ENCODE measurements at regions not wholly inside any gene's neighbourhood (a gene's known extent, or its start where the extent isn't known, plus 50 kb on each side); places are given as distances from the start of the nearest gene placed in this dataset.

DNA sequence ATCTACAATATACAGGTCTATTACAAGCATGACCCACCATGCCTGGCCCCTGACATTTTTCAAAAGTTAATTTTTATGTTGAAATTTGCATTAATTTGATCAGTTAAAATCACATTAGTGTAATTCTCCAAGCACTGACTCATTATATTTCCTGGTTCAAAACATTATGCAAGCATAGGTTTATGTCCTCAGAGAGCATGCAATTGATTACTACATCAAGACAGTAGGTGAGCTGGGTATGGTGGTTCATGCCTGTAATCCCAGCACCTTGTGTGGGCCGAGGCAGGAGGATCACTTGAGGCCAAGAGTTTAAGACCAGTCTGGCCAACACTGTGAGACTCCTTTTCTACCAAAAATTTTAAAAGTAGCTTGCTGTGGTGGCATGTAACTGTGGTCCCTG is 248.8 kb upstream of the KLHL1 start:
- TF ChIP-seq, protein P1, sequence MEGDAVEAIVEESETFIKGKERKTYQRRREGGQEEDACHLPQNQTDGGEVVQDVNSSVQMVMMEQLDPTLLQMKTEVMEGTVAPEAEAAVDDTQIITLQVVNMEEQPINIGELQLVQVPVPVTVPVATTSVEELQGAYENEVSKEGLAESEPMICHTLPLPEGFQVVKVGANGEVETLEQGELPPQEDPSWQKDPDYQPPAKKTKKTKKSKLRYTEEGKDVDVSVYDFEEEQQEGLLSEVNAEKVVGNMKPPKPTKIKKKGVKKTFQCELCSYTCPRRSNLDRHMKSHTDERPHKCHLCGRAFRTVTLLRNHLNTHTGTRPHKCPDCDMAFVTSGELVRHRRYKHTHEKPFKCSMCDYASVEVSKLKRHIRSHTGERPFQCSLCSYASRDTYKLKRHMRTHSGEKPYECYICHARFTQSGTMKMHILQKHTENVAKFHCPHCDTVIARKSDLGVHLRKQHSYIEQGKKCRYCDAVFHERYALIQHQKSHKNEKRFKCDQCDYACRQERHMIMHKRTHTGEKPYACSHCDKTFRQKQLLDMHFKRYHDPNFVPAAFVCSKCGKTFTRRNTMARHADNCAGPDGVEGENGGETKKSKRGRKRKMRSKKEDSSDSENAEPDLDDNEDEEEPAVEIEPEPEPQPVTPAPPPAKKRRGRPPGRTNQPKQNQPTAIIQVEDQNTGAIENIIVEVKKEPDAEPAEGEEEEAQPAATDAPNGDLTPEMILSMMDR (IDR thresholded peaks at IDR 0.05; ENCODE audit: extremely low read depth in 1 of 2, insufficient read depth in 1 of 2, low read depth in 1 of 2, low read length in 2 of 2): no peak
- TF ChIP-seq POLR2A (IDR thresholded peaks at IDR 0.05; ENCODE audit: low read depth, low read length) (no peak), FOS (IDR thresholded peaks at IDR 0.05; ENCODE audit: borderline replicate concordance, insufficient read depth, low read length) (no peak), POLR2AphosphoS5 (IDR thresholded peaks at IDR 0.05; ENCODE audit: insufficient read depth, low read depth, low read length) (no peak), MYC (IDR thresholded peaks at IDR 0.05; ENCODE audit: low read depth, low read length) (no peak), EZH2 (IDR thresholded peaks at IDR 0.05; ENCODE audit: borderline replicate concordance, low read depth, low read length, severe bottlenecking) (no peak)
- TF ChIP-seq, protein P2, sequence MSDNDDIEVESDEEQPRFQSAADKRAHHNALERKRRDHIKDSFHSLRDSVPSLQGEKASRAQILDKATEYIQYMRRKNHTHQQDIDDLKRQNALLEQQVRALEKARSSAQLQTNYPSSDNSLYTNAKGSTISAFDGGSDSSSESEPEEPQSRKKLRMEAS (IDR thresholded peaks at IDR 0.05; ENCODE audit: insufficient read depth, insufficient read length): no peak
